Lung (tissue), 11 donors: ENCODE measurements at regions not wholly inside any gene's neighbourhood (a gene's known extent, or its start where the extent isn't known, plus 50 kb on each side); places are given as distances from the start of the nearest gene placed in this dataset.

Experiments used
- ATAC-seq: fragments of 200-7000 bp; cut with Tn5 transposase; one replicate; pipeline ENCODE4 v1.9.1; 2020; ENCODE audit warnings: moderate number of reproducible peaks; ENCODE audit not compliant: insufficient read depth, low FRiP score
- DNase-seq, 3 donors: peaks; one replicate each; pipeline ENCODE4 v3.0.0-alpha.2; 2013 to 2017
- H3K27ac ChIP-seq, 2 donors: one replicate each; pipeline ENCODE4 v1.5.1; 2013; ENCODE audit warnings: mild to moderate bottlenecking in 2 of 2, moderate library complexity in 2 of 2, control low read depth in 1 of 2, inconsistent platforms in 1 of 2, low read depth in 1 of 2, low read length in 1 of 2
- H3K27me3 ChIP-seq, 3 donors: one replicate each; pipeline ENCODE4 v1.5.1; 2013; ENCODE audit warnings: low read length in 2 of 3; ENCODE audit not compliant: control insufficient read depth in 3 of 3, insufficient read depth in 3 of 3
- H3K36me3 ChIP-seq, 4 donors: one replicate each; pipeline ENCODE4 v1.5.1; 2013; ENCODE audit warnings: low read length in 4 of 4, mild to moderate bottlenecking in 1 of 4, moderate library complexity in 1 of 4; ENCODE audit not compliant: control insufficient read depth in 4 of 4, insufficient read depth in 4 of 4
- H3K4me1 ChIP-seq, 5 donors: one replicate each; pipeline ENCODE4 v1.5.1; 2013; ENCODE audit warnings: low read length in 5 of 5, mild to moderate bottlenecking in 2 of 5, moderate library complexity in 1 of 5; ENCODE audit not compliant: control insufficient read depth in 5 of 5, insufficient read depth in 5 of 5
- H3K4me3 ChIP-seq: one replicate; pipeline ENCODE4 v1.5.1; 2013; ENCODE audit warnings: mild to moderate bottlenecking, control low read depth, moderate library complexity
- H3K9ac ChIP-seq, 2 donors: one replicate each; pipeline ENCODE4 v1.5.1; 2013; ENCODE audit warnings: low read length in 2 of 2, control low read depth in 1 of 2; ENCODE audit not compliant: insufficient read depth in 1 of 2
- H3K9me3 ChIP-seq, 4 donors: one replicate each; pipeline ENCODE4 v1.5.1; 2013; ENCODE audit warnings: low read length in 3 of 4, mild to moderate bottlenecking in 1 of 4, moderate library complexity in 1 of 4; ENCODE audit not compliant: control insufficient read depth in 4 of 4, insufficient read depth in 3 of 4
- WGBS, 2 donors: extraction: QIAGEN DNeasy Blood & Tissue Kit; methylation state at CpG; one replicate each; pipeline ENCODE4 v1.1.7; 2013; 5-methylcytosine and 5-hydroxymethylcytosine counted together
- TF ChIP-seq, protein P1 (sequence below): IDR thresholded peaks from 2 replicates; pipeline ENCODE4 v1.5.1; 2012; ENCODE audit warnings: mild to moderate bottlenecking; ENCODE audit errors: control extremely low read depth, extremely low read depth
- donor health status: control.
- donor health status: control.
- donor health status: Bipolar disorder and iron deficiency.
- donor health status: healthy.
- donor health status: DM: yes; HTN: yes; CAD: no.

DNA sequence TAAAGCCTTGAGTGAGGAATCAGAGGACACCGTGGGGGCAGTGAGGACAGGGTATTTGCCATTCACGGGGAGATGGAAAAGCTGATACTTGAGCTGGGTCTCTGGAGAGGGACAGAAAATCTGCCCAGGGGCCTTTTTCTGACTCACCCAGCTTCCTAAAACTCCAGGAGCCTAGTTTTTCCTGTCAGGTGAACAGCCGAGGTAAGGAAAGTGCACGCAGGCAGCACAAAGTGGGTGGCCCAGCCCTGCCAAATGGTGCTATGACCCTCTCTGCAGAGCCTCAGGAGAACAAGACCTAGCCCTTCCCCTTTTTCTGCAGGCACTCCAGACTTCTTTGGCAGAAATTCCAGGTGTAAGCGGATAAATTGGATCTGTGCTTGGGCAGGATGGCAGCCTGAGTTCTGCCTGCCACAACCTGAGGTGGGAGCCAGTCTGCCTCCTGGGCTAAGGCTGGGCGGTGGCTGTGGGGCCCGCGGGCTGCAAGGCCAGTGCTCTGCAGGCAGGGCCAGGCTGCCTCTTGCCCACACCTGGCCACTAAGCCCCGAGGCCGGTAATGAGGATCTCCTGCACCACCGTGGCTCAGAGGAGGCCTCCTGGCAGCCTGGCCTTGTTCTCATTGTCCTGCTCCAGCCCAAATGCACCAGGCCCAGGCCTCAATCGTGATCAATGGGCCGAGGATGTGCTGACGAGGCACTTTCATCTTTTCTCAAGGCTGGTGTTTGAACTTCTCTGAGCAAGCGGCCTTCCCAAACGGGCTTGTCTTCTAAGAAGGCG is 72.9 kb upstream of the LMO1 start:
- no peak overlapping the region for H3K9ac ChIP-seq
- TF ChIP-seq, protein P1, sequence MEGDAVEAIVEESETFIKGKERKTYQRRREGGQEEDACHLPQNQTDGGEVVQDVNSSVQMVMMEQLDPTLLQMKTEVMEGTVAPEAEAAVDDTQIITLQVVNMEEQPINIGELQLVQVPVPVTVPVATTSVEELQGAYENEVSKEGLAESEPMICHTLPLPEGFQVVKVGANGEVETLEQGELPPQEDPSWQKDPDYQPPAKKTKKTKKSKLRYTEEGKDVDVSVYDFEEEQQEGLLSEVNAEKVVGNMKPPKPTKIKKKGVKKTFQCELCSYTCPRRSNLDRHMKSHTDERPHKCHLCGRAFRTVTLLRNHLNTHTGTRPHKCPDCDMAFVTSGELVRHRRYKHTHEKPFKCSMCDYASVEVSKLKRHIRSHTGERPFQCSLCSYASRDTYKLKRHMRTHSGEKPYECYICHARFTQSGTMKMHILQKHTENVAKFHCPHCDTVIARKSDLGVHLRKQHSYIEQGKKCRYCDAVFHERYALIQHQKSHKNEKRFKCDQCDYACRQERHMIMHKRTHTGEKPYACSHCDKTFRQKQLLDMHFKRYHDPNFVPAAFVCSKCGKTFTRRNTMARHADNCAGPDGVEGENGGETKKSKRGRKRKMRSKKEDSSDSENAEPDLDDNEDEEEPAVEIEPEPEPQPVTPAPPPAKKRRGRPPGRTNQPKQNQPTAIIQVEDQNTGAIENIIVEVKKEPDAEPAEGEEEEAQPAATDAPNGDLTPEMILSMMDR: no peak
- H3K4me3 ChIP-seq: no peak overlapping the region
- peaks cover 0 to 6% (median 0%) of the 10 kb centered on the region in 5 donors for H3K4me1 ChIP-seq
- no peaks in the 10 kb centered on the region for H3K27me3 ChIP-seq
- WGBS, 2 donors: 81 to 90% methylated on average over 17 of the region's 17 CpGs
- DNase-seq: no peak
- ATAC-seq: no peak
- no peaks in the 10 kb centered on the region for H3K9me3 ChIP-seq
- H3K27ac ChIP-seq: no peak overlapping the region
- H3K36me3 ChIP-seq: no peaks in the 10 kb centered on the region

DNA sequence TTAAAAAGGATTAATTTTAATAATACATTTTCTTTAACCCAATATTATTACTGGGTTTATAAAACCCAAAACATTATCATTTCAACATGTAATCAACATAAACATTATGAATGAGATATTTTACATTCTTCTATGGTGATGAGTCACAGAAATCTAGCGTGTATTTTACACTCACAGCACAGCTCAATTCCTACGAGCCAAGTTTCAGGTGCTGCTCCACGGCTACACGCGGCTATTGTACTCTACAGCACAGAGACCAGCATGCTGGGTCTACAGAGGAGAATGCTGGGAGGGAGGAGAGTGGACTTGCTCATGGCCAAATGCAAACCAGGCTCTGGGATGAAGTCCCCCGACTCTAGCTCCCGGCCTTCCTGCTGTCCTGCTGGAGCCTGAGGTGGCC is 72.0 kb upstream of the LMO1 start:
- Histone ChIP-seq H3K4me1 (peaks cover 0 to 6% (median 0%) of the 10 kb centered on the region in 5 donors), H3K9ac (no peak overlapping the region), H3K4me3 (no peak overlapping the region), H3K36me3 (no peaks in the 10 kb centered on the region), H3K27ac (no peak overlapping the region), H3K27me3 (no peaks in the 10 kb centered on the region), H3K9me3 (no peaks in the 10 kb centered on the region)
- 83 to 94% methylated on average over 7 of the region's 7 CpGs for WGBS, 2 donors
- TF ChIP-seq, protein P1: no peak
- ATAC-seq (no peak), DNase-seq (no peak)

DNA sequence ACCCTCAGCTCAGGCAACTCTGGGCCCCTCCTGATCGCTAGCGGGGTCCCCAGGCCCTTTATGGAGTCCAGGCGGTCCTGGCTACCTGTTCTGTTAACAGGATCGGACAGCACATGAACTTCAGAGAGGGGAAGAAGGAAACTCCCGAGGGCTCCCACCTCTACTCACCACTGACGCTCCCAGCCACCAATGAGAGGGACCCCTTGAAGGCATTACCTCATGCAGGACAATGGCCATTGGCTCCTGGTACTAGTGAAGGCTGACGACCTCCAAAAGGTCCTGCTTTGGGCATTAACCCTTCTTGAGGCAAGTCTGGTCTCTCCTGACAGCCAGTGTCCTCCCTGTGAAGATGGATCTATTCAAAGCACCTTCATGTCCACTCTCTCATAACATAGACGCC is 71.5 kb upstream of the LMO1 start:
- Histone ChIP-seq H3K9ac (no peak overlapping the region), H3K4me3 (no peak overlapping the region), H3K36me3 (no peaks in the 10 kb centered on the region), H3K4me1 (peaks cover 0 to 8% (median 0%) of the 10 kb centered on the region in 5 donors), H3K27me3 (no peaks in the 10 kb centered on the region), H3K9me3 (no peaks in the 10 kb centered on the region), H3K27ac (no peak overlapping the region)
- DNase-seq (no peak), ATAC-seq (no peak)
- TF ChIP-seq, protein P1: no peak
- 84 to 86% methylated on average over 8 of the region's 8 CpGs for WGBS, 2 donors
